ENCODE measurements at regions not wholly inside any gene's neighbourhood (a gene's known extent, or its start where the extent isn't known, plus 50 kb on each side); places are given as distances from the start of the nearest gene placed in this dataset.

DNA sequence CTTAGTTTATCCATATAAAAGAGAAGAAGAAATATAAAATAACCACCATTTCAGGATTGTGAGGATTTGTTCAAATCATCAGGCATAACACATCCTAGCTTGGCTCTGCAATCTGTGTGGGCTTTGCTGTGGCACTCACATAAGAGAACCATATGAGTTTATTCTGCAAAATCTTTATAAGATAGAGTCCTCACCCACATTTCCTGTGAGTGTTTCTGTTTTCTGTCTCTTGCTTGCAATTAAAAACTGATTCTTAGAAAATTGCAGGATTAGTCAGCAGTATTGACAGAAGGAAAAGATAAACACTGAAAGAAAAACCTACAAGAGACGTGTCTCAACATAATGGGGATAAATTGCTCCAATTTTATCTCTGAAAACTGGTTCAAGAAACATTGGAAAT is 258.5 kb downstream of the RND3 start:
- TF ChIP-seq POLR2AphosphoS5 (IDR thresholded peaks at IDR 0.05) = no peak
- no peak for TF ChIP-seq POLR2A (IDR thresholded peaks at IDR 0.05)
- TF ChIP-seq, protein P1, sequence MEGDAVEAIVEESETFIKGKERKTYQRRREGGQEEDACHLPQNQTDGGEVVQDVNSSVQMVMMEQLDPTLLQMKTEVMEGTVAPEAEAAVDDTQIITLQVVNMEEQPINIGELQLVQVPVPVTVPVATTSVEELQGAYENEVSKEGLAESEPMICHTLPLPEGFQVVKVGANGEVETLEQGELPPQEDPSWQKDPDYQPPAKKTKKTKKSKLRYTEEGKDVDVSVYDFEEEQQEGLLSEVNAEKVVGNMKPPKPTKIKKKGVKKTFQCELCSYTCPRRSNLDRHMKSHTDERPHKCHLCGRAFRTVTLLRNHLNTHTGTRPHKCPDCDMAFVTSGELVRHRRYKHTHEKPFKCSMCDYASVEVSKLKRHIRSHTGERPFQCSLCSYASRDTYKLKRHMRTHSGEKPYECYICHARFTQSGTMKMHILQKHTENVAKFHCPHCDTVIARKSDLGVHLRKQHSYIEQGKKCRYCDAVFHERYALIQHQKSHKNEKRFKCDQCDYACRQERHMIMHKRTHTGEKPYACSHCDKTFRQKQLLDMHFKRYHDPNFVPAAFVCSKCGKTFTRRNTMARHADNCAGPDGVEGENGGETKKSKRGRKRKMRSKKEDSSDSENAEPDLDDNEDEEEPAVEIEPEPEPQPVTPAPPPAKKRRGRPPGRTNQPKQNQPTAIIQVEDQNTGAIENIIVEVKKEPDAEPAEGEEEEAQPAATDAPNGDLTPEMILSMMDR (IDR thresholded peaks at IDR 0.05) = no peak
- TF ChIP-seq EP300 (IDR thresholded peaks at IDR 0.05) = no peak
- H3K27me3 ChIP-seq = no peaks in the 10 kb centered on the region
- no peaks in the 10 kb centered on the region for H3K9me3 ChIP-seq
- no peak for DNase-seq (ENCODE audit: low spot score in 2 of 2)
- no peaks in the 10 kb centered on the region for H3K36me3 ChIP-seq
- no peak overlapping the region for H3K4me3 ChIP-seq
- 38% methylated on average over 1 of the region's 1 CpG for WGBS
- H3K27ac ChIP-seq = no peak overlapping the region
- H3K4me1 ChIP-seq = no peaks in the 10 kb centered on the region

DNA sequence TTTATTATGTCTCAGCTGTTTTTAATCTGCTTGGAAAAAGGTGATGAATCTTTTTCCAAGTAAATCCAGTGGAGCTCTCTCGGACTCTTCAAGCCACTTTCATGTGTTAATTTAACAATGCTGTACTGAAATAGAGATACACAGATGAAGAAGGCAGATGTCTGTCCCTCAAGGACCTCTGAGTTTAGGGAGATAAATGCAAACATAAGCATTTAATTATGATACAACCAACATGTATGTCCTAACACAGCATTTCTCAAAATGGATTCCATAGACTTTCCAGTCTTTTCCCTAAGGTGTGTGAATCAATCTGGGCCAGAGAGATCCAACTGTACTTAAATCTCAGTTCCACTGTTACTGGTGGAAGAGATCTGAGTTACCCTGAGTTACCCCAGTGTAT is 262.4 kb downstream of the RND3 start:
- no peak for TF ChIP-seq POLR2AphosphoS5 (IDR thresholded peaks at IDR 0.05)
- no peak for TF ChIP-seq EP300 (IDR thresholded peaks at IDR 0.05)
- TF ChIP-seq POLR2A (IDR thresholded peaks at IDR 0.05) = no peak
- TF ChIP-seq, protein P1 (IDR thresholded peaks at IDR 0.05) = no peak
- WGBS = 71% methylated on average over 1 of the region's 1 CpG
- H3K27ac ChIP-seq = no peak overlapping the region

DNA sequence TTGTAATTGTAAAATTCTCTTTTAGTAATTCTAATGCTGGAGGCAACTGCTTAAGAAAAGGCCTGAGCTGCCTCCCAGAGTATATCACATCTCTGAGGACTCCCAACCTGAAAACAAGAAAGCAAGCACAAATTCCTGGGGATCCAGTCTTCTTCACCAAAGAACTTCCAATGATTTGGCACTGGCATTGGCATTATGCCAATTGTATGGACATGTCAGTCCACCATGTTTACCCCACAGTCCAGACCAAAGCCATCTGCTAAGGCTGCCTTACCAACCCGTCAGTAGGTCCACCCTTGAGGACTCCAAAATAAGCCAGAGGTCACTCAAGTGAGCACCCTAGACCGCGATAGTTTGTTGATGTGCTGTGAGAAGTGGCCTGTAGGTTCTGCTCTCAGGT is 263.1 kb downstream of the RND3 start:
- no peaks in the 10 kb centered on the region for H3K36me3 ChIP-seq
- H3K27ac ChIP-seq = no peak overlapping the region
- no peaks in the 10 kb centered on the region for H3K4me1 ChIP-seq
- TF ChIP-seq EP300 (IDR thresholded peaks at IDR 0.05) (no peak), POLR2AphosphoS5 (IDR thresholded peaks at IDR 0.05) (no peak), POLR2A (IDR thresholded peaks at IDR 0.05) (no peak)
- TF ChIP-seq, protein P1 (IDR thresholded peaks at IDR 0.05) = no peak
- H3K9me3 ChIP-seq = no peaks in the 10 kb centered on the region
- 94% methylated on average over 3 of the region's 3 CpGs for WGBS
- DNase-seq (ENCODE audit: low spot score in 2 of 2) = no peak
- no peak overlapping the region for H3K4me3 ChIP-seq
- no peaks in the 10 kb centered on the region for H3K27me3 ChIP-seq

More for the DNA sequence above, 262.4 kb downstream of the RND3 start:
- Histone ChIP-seq H3K4me3 (no peak overlapping the region), H3K27me3 (no peaks in the 10 kb centered on the region), H3K9me3 (no peaks in the 10 kb centered on the region), H3K4me1 (no peaks in the 10 kb centered on the region), H3K36me3 (no peaks in the 10 kb centered on the region)
- DNase-seq (ENCODE audit: low spot score in 2 of 2) = no peak

DNA sequence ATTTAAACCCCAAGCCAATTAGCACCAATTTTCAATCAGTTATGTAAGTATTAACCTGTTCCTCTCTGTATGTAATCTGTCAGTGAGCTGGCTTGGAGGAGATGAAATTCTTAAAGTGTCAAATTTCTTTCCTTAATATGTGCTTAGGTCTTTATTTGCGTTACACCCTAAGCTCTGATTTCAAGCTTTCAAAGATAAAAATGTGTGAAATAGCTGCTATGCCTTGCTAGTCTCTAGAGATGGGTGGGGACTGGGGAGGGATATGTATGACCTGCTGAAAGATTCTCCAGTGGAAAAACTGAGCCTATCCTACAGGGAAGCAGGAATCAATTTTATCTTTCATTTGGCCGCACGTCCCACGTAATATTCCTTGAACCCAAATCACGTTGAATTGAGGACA is 264.5 kb downstream of the RND3 start:
- 92% methylated on average over 5 of the region's 5 CpGs for WGBS
- H3K27me3 ChIP-seq = no peaks in the 10 kb centered on the region
- H3K27ac ChIP-seq = no peak overlapping the region
- H3K4me3 ChIP-seq = no peak overlapping the region
- no peaks in the 10 kb centered on the region for H3K9me3 ChIP-seq
- no peak for DNase-seq (ENCODE audit: low spot score in 2 of 2)
- no peak for TF ChIP-seq EP300 (IDR thresholded peaks at IDR 0.05)
- no peak for TF ChIP-seq POLR2A (IDR thresholded peaks at IDR 0.05)
- no peak for TF ChIP-seq POLR2AphosphoS5 (IDR thresholded peaks at IDR 0.05)
- TF ChIP-seq, protein P1 (IDR thresholded peaks at IDR 0.05) = no peak
- no peaks in the 10 kb centered on the region for H3K4me1 ChIP-seq
- no peaks in the 10 kb centered on the region for H3K36me3 ChIP-seq

DNA sequence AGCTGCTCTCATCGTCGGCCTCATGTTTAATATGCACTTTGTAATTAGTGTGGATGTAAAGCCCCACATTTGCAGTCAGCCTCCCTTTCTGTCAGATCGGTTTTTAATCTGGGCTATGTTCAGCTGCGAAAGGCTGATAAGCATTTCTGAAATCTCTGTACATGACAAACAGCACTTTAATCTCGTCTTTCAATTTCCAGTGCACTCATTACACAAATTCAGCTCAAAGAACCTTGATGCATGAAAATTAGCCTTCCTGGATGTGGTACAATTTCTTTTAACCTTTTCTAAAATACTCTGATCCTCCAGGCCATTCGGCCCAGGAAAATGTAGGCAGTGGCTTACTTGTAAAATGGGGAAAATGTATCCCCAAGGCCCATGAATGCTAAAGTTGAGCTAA is 265.1 kb downstream of the RND3 start:
- H3K27me3 ChIP-seq = no peaks in the 10 kb centered on the region
- no peak overlapping the region for H3K27ac ChIP-seq
- DNase-seq (ENCODE audit: low spot score in 2 of 2) = no peak
- H3K9me3 ChIP-seq = no peaks in the 10 kb centered on the region
- no peak for TF ChIP-seq EP300 (IDR thresholded peaks at IDR 0.05)
- TF ChIP-seq POLR2AphosphoS5 (IDR thresholded peaks at IDR 0.05) = no peak
- TF ChIP-seq, protein P1 (IDR thresholded peaks at IDR 0.05) = no peak
- no peak for TF ChIP-seq POLR2A (IDR thresholded peaks at IDR 0.05)
- H3K4me1 ChIP-seq = no peaks in the 10 kb centered on the region
- WGBS = 93% methylated on average over 6 of the region's 6 CpGs
- H3K36me3 ChIP-seq = no peaks in the 10 kb centered on the region
- no peak overlapping the region for H3K4me3 ChIP-seq

Data from suprapubic skin (tissue), 4 donors.